Tibial artery (tissue), 4 donors: ENCODE measurements at regions not wholly inside any gene's neighbourhood (a gene's known extent, or its start where the extent isn't known, plus 50 kb on each side); places are given as distances from the start of the nearest gene placed in this dataset.

Source experiments
- DNase-seq, 2 donors: peaks; one replicate each; pipeline ENCODE4 v3.0.0-alpha.2; 2019
- H3K27ac ChIP-seq, 2 donors: fragments of 200-600 bp; sonication (generic) in 1 of 2; 1 replicate in 1 of 2; 2 replicates in 1 of 2; pipeline ENCODE4 v1.5.1; 2018 to 2019; ENCODE audit warnings: mild to moderate bottlenecking in 1 of 2
- H3K27me3 ChIP-seq, 2 donors: fragments of 200-600 bp; sonication (generic) in 1 of 2; one replicate each; pipeline versions ENCODE4 v1.5.1 to v1.6.0; 2016 to 2019
- H3K36me3 ChIP-seq, 3 donors: fragments of 200-600 bp; sonication (generic) in 2 of 3; one replicate each; pipeline ENCODE4 v1.5.1; 2016 to 2019; ENCODE audit warnings: mild to moderate bottlenecking in 2 of 3
- H3K4me1 ChIP-seq, 4 donors: fragments of 200-600 bp; sonication (generic) in 2 of 4; 1 replicate in 3 of 4; 2 replicates in 1 of 4; pipeline ENCODE4 v1.5.1; 2016 to 2019
- H3K4me3 ChIP-seq, 2 donors: fragments of 200-600 bp; sonication (generic) in 1 of 2; 1 replicate in 1 of 2; 2 replicates in 1 of 2; pipeline ENCODE4 v1.5.1; 2018 to 2019; ENCODE audit warnings: mild to moderate bottlenecking in 2 of 2
- H3K9me3 ChIP-seq, 3 donors: fragments of 200-600 bp; sonication (generic) in 1 of 3; one replicate each; pipeline ENCODE4 v1.5.1; 2016 to 2019
- CTCF ChIP-seq, 2 experiments: fragments of 200-600 bp in 1 of 2; fragments of 450-650 bp in 1 of 2; IDR thresholded peaks; one replicate each; pipeline ENCODE4 v1.5.1; 2017 to 2019; ENCODE audit warnings: antibody characterized with exemption in 2 of 2, mild to moderate bottlenecking in 1 of 2, moderate library complexity in 1 of 2
- intact Hi-C: fragments of 100-400 bp; cut with DNase I; formaldehyde crosslinking; loops from one replicate; pipeline ENCODE4 v1.15.0; 2023; ENCODE audit warnings: low total_unique reads

- no peaks in the 10 kb centered on the region for H3K9me3 ChIP-seq
- no peaks in the 10 kb centered on the region for H3K36me3 ChIP-seq
- DNase-seq, result no peak
- intact Hi-C loops, result no loop called here
- H3K4me1 ChIP-seq, result peaks cover 0 to 21% (median 3%) of the 10 kb centered on the region in 4 donors
- no peak overlapping the region for H3K4me3 ChIP-seq
- no peak overlapping the region for H3K27ac ChIP-seq
- H3K27me3 ChIP-seq, result no peaks in the 10 kb centered on the region
- no peak for TF ChIP-seq CTCF (IDR thresholded peaks at IDR 0.05)
Observed at GRCh38 chr2:8119782-8120505, 561.9 kb upstream of the ID2 start.

- Histone ChIP-seq H3K9me3 (no peaks in the 10 kb centered on the region), H3K27me3 (no peaks in the 10 kb centered on the region), H3K36me3 (no peaks in the 10 kb centered on the region), H3K27ac (no peak overlapping the region), H3K4me3 (no peak overlapping the region), H3K4me1 (peaks cover 0 to 21% (median 3%) of the 10 kb centered on the region in 4 donors)
- no peak for DNase-seq
- no peak for TF ChIP-seq CTCF (IDR thresholded peaks at IDR 0.05)
- intact Hi-C loops, result no loop called here
Observed at GRCh38 chr2:8120506-8120860, 561.4 kb upstream of the ID2 start.

GRCh38 chr2:8121022-8121825 lies 560.6 kb upstream of the ID2 start:
- H3K9me3 ChIP-seq, result no peaks in the 10 kb centered on the region
- intact Hi-C loops, result no loop called here
- TF ChIP-seq CTCF (IDR thresholded peaks at IDR 0.05), result no peak
- no peak overlapping the region for H3K27ac ChIP-seq
- no peaks in the 10 kb centered on the region for H3K27me3 ChIP-seq
- no peaks in the 10 kb centered on the region for H3K36me3 ChIP-seq
- H3K4me1 ChIP-seq, result peaks cover 0 to 21% (median 3%) of the 10 kb centered on the region in 4 donors
- H3K4me3 ChIP-seq, result no peak overlapping the region
- DNase-seq, result no peak

GRCh38 chr2:8121826-8122513 lies 559.9 kb upstream of the ID2 start:
- H3K27me3 ChIP-seq, result no peaks in the 10 kb centered on the region
- H3K4me3 ChIP-seq, result no peak overlapping the region
- H3K36me3 ChIP-seq, result no peaks in the 10 kb centered on the region
- no peaks in the 10 kb centered on the region for H3K9me3 ChIP-seq
- no peak for TF ChIP-seq CTCF (IDR thresholded peaks at IDR 0.05)
- intact Hi-C loops, result no loop called here
- H3K4me1 ChIP-seq, result peaks cover 0 to 21% (median 3%) of the 10 kb centered on the region in 4 donors
- H3K27ac ChIP-seq, result no peak overlapping the region
- DNase-seq, result no peak

- no peak overlapping the region for H3K4me3 ChIP-seq
- intact Hi-C loops, result no loop called here
- no peak overlapping the region for H3K27ac ChIP-seq
- no peaks in the 10 kb centered on the region for H3K27me3 ChIP-seq
- DNase-seq, result no peak
- H3K9me3 ChIP-seq, result no peaks in the 10 kb centered on the region
- peaks cover 0 to 21% (median 3%) of the 10 kb centered on the region in 4 donors for H3K4me1 ChIP-seq
- no peak for TF ChIP-seq CTCF (IDR thresholded peaks at IDR 0.05)
- no peaks in the 10 kb centered on the region for H3K36me3 ChIP-seq
Observed at GRCh38 chr2:8122520-8122919, 559.3 kb upstream of the ID2 start.
